ENCODE measurements at regions not wholly inside any gene's neighbourhood (a gene's known extent, or its start where the extent isn't known, plus 50 kb on each side); places are given as distances from the start of the nearest gene placed in this dataset.

- no peaks in the 10 kb centered on the region for H3K36me3 Mint-ChIP-seq (ENCODE audit: low read depth)
- no peak overlapping the region for H3K4me3 Mint-ChIP-seq (ENCODE audit: unreplicated experiment)
- TF ChIP-seq CTCF (IDR thresholded peaks at IDR 0.05), result no peak
- H3K27ac Mint-ChIP-seq (ENCODE audit: unreplicated experiment), result no peak overlapping the region
- peaks cover 21% of the 10 kb centered on the region for H3K4me1 Mint-ChIP-seq (ENCODE audit: low read depth)
- peaks cover 10% of the 10 kb centered on the region for H3K9me3 Mint-ChIP-seq (ENCODE audit: low read depth)
- H3K27me3 Mint-ChIP-seq (ENCODE audit: low read depth), result no peaks in the 10 kb centered on the region
- DNase-seq (ENCODE audit: low spot score), result no peak
These were observed 58.6 kb upstream of the NYAP2 start for GRCh38 chr2:225340923-225341322.

GRCh38 chr2:225337183-225337582, 62.3 kb upstream of the NYAP2 start:
- DNase-seq (ENCODE audit: low spot score), result no peak
- Mint-ChIP-seq H3K4me1 (ENCODE audit: low read depth) (peaks cover 33% of the 10 kb centered on the region), H3K27ac (ENCODE audit: unreplicated experiment) (no peak overlapping the region), H3K9me3 (ENCODE audit: low read depth) (peaks cover 5% of the 10 kb centered on the region), H3K36me3 (ENCODE audit: low read depth) (no peaks in the 10 kb centered on the region), H3K4me3 (ENCODE audit: unreplicated experiment) (no peak overlapping the region), H3K27me3 (ENCODE audit: low read depth) (no peaks in the 10 kb centered on the region)
- TF ChIP-seq CTCF (IDR thresholded peaks at IDR 0.05), result no peak

- Mint-ChIP-seq H3K27ac (ENCODE audit: unreplicated experiment) (no peak overlapping the region), H3K4me1 (ENCODE audit: low read depth) (peaks cover 27% of the 10 kb centered on the region), H3K9me3 (ENCODE audit: low read depth) (peaks cover 9% of the 10 kb centered on the region), H3K4me3 (ENCODE audit: unreplicated experiment) (no peak overlapping the region), H3K27me3 (ENCODE audit: low read depth) (no peaks in the 10 kb centered on the region), H3K36me3 (ENCODE audit: low read depth) (no peaks in the 10 kb centered on the region)
- no peak for TF ChIP-seq CTCF (IDR thresholded peaks at IDR 0.05)
- DNase-seq (ENCODE audit: low spot score), result no peak
These were observed 65.0 kb upstream of the NYAP2 start for GRCh38 chr2:225334514-225334913.

GRCh38 chr2:225328192-225328591, 71.3 kb upstream of the NYAP2 start:
- H3K4me1 Mint-ChIP-seq (ENCODE audit: low read depth), result peaks cover 15% of the 10 kb centered on the region
- H3K9me3 Mint-ChIP-seq (ENCODE audit: low read depth), result peaks cover 11% of the 10 kb centered on the region
- no peak for TF ChIP-seq CTCF (IDR thresholded peaks at IDR 0.05)
- no peak overlapping the region for H3K27ac Mint-ChIP-seq (ENCODE audit: unreplicated experiment)
- H3K36me3 Mint-ChIP-seq (ENCODE audit: low read depth), result no peaks in the 10 kb centered on the region
- H3K27me3 Mint-ChIP-seq (ENCODE audit: low read depth), result no peaks in the 10 kb centered on the region
- DNase-seq (ENCODE audit: low spot score), result no peak
- no peak overlapping the region for H3K4me3 Mint-ChIP-seq (ENCODE audit: unreplicated experiment)

- H3K9me3 Mint-ChIP-seq (ENCODE audit: low read depth), result peaks cover 12% of the 10 kb centered on the region
- no peak overlapping the region for H3K27ac Mint-ChIP-seq (ENCODE audit: unreplicated experiment)
- no peaks in the 10 kb centered on the region for H3K27me3 Mint-ChIP-seq (ENCODE audit: low read depth)
These were observed 72.5 kb upstream of the NYAP2 start for GRCh38 chr2:225326969-225327368.

More at GRCh38 chr2:225326969-225327368, 72.5 kb upstream of the NYAP2 start:
- Mint-ChIP-seq H3K4me1 (ENCODE audit: low read depth) (peaks cover 15% of the 10 kb centered on the region), H3K4me3 (ENCODE audit: unreplicated experiment) (no peak overlapping the region), H3K36me3 (ENCODE audit: low read depth) (no peaks in the 10 kb centered on the region)
- no peak for TF ChIP-seq CTCF (IDR thresholded peaks at IDR 0.05)
- DNase-seq (ENCODE audit: low spot score), result no peak
